HG03139 (cell line): ENCODE measurements at regions not wholly inside any gene's neighbourhood (a gene's known extent, or its start where the extent isn't known, plus 50 kb on each side); places are given as distances from the start of the nearest gene placed in this dataset.
"Not testable (repeated sequence)": the region's sequence is repeated elsewhere in the genome, so short reads cannot be mapped to it uniquely, and the experiment has no call there.

Source experiments
- ATAC-seq: cut with Tn5 transposase; IDR thresholded peaks from one replicate; pipeline ENCODE4 v1.9.1; 2021; ENCODE audit not compliant: unreplicated experiment

DNA sequence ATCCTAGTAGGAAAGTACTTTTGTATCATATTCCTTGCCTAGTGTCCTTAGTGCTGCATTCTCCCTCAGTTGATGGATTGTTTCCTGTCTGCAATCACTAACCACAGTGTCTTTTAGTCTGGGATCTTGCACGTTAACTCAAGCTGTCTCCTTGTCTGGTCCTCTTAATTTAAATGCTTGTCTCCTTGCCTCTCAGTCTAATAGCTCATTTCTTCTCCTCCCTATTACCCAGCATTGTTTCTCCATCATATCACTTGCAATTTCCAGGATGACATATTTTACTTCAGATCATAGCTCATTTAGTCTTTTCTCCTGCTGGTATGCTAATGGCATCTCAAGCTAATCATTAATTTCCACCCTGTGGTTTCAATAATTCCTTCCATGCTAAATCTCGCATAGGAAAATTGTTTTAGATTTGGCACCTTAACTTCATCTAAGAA lies 2052.0 kb upstream of the C9orf72 start:
- ATAC-seq, result no peak

DNA sequence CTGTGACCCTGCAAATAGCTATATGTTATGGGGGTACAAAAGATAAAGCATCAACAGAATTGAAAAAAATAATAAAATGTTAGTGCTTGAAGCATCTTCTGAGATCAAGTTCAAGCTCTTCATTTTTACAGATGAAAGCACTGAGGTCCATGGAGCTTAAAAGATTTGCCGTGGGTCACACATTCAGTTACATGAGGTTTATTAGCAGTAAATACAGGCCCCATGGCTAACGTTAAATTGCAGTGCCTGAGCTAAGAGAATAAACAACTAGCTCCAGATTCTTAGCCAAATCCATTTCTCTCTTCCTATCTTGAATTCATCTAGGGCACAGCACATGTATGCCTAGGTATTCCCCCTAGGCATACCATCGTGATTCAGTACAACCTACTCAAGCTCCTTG lies 2052.7 kb upstream of the C9orf72 start:
- no peak for ATAC-seq

- not testable (repeated sequence) for ATAC-seq
Measured at GRCh38 chr9:29628856-29629255, 2055.6 kb upstream of the C9orf72 start.

GRCh38 chr9:29637471-29638237 lies 2064.4 kb upstream of the C9orf72 start:
- no peak for ATAC-seq

- no peak for ATAC-seq
Measured at GRCh38 chr9:29640507-29640906, 2067.2 kb upstream of the C9orf72 start.

GRCh38 chr9:29644514-29644913 lies 2071.2 kb upstream of the C9orf72 start:
- ATAC-seq, result no peak

DNA sequence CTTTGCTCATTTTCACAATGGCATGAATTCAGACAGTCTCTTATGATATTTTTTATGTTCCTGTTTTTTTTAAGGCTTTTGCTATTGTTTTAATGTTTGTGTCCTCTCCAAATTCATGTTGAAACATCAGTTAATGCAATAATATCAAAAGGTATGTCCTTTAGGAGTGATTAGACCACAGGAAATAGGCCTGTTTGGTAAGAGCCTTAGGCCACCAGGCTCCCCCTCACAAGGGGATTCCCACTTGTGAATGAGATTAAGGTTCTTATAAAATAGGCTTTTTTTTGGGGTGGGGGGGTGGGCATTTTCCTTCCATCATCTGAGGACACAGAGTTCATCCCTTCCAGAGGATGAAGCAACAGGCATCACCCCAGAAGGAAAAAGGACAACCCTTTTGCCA lies 2074.2 kb upstream of the C9orf72 start:
- no peak for ATAC-seq

- no peak for ATAC-seq
Measured at GRCh38 chr9:29648132-29648531, 2074.9 kb upstream of the C9orf72 start.

- ATAC-seq, result no peak
Measured at GRCh38 chr9:29648601-29649000, 2075.3 kb upstream of the C9orf72 start.

DNA sequence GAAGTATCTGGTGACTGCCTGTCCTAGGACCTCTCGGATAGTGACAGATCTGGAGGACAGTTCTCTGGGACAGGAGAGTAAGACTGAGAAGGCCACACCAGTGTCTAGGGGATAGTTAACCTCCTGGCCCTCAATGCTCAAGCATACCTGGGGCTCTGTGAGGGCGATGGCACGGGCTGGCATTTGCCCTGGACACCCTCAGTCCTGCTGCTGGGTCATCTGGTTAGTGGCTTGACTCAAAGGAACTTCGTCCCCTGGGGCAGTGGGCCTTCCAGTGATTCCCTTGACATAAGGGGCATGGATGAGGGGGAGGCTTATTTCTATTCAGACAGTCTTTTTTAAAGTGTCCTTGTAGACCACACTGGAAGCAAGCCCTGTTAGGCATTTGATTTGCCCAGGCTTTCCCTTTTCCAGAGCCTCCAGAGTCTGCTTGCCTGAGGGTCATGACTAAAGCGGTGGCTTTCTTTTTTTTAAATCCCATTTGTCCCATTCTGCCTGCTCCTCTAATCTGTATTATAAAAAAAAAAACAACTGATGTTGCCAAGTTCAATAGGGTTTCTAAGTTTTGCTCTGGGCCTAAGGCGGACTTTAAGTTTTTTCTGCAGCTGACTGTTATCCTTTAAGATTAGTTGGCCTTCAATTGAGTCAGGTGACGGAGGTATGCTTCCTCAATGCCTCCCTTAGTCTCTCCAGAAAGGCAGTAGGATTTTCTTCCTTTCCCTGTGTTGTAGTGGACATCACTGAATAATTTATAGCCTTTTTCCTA lies 2083.5 kb upstream of the C9orf72 start:
- no peak for ATAC-seq

DNA sequence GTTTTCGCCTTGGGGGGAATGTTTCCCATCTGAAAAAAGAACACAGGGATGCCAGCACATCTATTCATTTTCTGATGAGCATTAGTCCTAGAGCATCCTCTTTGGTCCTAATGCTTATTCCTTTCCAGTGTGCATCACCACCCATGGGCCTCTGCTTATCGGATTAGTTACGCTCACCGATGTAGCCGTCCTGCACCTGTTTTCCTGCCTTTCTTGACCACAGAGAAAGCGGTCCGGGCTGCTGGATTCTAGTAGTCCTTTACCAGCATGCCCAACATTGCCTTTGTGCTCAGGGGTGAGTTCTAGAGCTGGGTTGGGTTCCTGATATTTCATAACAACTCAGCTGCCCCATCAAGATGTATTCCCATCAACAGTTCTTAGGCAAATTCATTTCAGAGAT lies 2084.5 kb upstream of the C9orf72 start:
- ATAC-seq, result no peak

DNA sequence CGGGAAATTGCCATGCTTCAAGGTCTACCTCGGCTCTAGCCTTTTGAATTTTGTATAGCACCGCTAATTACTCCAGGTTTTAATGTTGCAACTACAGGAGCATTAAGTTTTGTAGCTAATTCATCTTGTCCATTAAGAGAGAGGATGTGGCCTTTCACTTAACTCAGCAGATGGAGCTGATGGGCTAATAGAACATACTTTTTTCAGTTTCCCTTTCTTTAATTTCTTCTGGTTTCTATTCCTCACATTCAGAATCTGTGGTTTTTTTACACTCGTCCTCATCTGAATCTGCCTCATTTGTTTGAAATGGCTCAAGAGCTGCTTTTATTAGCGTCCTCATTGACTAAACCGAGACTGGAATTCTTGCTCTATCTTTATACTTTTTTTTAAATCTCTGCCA lies 2085.7 kb upstream of the C9orf72 start:
- ATAC-seq, result no peak

- ATAC-seq, result no peak
Measured at GRCh38 chr9:29659736-29660135, 2086.5 kb upstream of the C9orf72 start.

GRCh38 chr9:29668732-29669131 lies 2095.5 kb upstream of the C9orf72 start:
- no peak for ATAC-seq

- ATAC-seq, result no peak
Measured at GRCh38 chr9:29669613-29670012, 2096.3 kb upstream of the C9orf72 start.

DNA sequence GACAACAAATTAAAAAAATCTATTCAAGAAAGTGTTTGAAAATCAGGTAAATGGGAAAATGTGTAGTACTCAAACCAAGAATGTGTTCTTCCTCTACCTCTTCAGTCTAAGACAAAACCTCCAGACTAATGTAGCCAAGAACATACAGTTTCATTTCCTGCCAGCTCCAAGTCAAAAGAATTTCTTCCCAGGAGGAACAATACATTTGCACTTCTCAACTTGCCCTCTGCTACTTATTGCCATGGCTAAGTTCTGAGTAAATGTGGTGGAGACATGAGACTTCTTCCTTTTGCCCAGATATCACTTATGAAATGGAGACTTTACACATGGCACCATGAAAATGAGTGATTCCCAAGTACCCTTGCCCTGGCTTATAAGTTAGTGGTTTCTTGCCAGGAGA lies 2112.2 kb upstream of the C9orf72 start:
- no peak for ATAC-seq

GRCh38 chr9:29691145-29691544 lies 2117.9 kb upstream of the C9orf72 start:
- no peak for ATAC-seq

DNA sequence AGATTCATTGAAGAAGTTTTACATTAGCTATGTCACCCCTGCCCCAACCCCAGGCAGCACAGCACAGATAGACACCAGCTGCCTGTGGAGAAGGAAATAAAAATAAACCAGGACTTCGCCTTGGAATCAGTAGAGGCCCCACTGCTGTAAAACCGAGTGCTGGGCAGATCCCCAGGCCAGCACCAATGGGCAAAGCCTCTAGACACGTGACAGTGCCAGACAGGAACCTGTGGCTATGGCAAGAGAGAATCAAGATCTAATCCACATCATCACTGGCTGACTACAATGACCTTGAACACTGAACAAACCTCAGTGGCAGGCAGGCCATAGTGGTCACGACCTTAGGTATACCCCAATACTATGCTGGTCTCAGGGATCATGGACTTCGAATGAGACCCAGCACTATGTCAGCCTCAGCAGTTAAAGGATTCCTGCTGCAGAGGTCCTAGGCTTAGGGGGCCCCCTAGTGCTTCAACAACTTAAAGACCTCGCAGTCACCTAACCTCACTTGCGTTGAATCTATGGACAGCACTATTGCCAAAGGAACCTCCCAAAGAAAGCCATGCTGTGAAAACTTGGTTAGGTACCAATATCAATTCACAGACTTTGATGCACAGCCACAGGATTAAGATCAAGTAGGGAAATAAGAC lies 2118.6 kb upstream of the C9orf72 start:
- ATAC-seq, result no peak

DNA sequence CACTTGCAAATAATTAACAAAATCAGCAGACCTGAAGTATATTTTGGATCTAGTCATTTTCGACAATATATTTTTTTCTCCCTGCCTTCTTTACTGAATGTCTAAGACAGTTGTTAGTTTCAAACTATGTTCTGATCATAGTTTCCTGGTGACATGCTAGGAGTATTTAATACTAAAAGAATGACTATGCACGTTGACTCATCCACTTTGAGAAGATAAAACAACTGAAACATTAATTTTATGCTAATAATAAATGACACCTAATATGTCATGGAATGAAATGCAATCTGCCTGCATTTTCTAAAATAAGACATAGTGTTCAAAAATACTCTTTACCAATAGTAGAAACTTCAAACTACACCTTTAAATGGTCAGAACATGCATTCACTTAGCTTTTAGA lies 2123.7 kb upstream of the C9orf72 start:
- ATAC-seq, result no peak

DNA sequence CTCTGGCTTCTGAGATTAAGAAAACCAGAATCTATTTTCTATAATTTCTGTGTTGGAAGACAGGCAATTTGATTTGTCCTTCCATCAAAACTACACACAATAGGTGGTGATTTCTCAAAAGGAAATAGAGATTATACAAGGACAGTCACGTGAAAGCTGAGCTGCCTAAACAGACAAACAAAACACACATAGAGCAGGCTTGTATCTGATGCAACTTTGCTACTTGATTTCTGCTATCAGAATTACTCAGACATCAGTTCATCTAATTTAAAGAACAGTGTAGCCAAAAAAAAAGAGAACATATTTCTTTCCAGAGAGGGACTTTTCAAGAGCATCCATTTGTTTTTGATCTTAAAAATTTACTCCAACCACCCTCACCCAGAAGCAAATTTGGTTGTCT lies 2128.3 kb upstream of the C9orf72 start:
- ATAC-seq, result no peak

DNA sequence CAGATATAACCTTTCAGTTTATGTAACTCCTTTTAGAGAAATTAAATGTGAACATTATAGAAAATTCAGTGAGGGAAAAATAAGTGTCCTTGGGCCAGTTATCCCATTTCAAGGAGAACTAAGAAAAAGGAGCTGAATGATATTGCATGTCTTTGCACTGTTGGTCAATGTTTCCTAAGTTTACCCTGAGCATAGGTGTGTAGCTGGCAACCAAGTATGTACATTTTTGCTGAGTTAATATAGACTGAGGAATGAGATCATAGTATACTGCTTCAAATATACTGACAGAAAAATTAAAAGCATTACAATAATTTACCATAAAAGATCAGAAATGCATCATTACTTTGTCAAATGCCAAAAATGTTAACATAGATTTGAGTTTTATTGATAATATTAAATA lies 2128.7 kb upstream of the C9orf72 start:
- no peak for ATAC-seq

DNA sequence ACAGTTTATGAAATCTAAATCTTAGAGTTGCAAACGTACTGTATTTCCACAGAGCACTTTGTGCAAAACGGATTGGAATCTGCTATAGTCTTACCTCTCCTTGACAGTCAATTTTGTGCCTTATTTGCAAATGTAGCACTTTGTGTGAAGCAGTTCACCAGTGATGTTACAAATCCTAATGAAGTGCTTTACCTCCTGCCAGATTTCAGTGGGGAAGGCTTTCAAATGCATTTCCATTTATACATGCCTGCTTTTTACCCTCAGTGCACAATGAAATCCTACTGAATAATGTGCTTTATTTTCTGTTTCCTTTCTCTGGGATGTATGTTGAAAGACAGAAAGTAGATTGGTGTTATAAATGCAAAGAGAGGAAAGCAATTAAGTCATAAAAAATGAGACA lies 2141.6 kb upstream of the C9orf72 start:
- no peak for ATAC-seq
